IMR-90 (cell line): ENCODE measurements at regions not wholly inside any gene's neighbourhood (a gene's known extent, or its start where the extent isn't known, plus 50 kb on each side); places are given as distances from the start of the nearest gene placed in this dataset.

Experiments used
- RAD21 ChIP-seq: IDR thresholded peaks from 2 replicates; pipeline ENCODE4 v1.6.1; 2012; ENCODE audit warnings: low read length, improper control_type of control experiment
- TF ChIP-seq, protein P1 (sequence below): conservative IDR thresholded peaks from 2 replicates; pipeline ENCODE4 v1.5.1; 2012; ENCODE audit warnings: mild to moderate bottlenecking, low read depth, low read length, improper control_type of control experiment

DNA sequence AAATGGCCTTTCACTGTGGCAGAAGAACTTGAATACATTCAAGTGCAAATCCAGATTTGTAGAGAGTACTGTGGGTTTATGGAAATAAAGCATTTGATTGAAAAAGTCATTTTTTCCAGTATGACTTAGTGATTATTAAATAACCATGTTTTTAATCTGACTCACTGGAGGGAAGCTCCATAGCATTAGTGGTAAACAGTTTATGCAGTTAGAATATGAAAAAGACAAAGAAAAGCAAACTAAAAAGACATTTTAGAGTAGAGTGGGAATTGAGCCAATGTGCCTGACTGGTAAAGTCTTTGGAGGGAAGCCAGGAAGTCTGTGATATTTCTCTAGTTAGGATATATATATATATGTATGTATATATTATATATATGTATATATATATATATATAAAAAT lies 53.4 kb downstream of the FAT4 start:
- TF ChIP-seq, protein P1, sequence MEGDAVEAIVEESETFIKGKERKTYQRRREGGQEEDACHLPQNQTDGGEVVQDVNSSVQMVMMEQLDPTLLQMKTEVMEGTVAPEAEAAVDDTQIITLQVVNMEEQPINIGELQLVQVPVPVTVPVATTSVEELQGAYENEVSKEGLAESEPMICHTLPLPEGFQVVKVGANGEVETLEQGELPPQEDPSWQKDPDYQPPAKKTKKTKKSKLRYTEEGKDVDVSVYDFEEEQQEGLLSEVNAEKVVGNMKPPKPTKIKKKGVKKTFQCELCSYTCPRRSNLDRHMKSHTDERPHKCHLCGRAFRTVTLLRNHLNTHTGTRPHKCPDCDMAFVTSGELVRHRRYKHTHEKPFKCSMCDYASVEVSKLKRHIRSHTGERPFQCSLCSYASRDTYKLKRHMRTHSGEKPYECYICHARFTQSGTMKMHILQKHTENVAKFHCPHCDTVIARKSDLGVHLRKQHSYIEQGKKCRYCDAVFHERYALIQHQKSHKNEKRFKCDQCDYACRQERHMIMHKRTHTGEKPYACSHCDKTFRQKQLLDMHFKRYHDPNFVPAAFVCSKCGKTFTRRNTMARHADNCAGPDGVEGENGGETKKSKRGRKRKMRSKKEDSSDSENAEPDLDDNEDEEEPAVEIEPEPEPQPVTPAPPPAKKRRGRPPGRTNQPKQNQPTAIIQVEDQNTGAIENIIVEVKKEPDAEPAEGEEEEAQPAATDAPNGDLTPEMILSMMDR: no peak
- TF ChIP-seq RAD21: no peak
